ENCODE measurements at regions not wholly inside any gene's neighbourhood (a gene's known extent, or its start where the extent isn't known, plus 50 kb on each side); places are given as distances from the start of the nearest gene placed in this dataset.

- TF ChIP-seq CTCF (IDR thresholded peaks at IDR 0.05; ENCODE audit: low read depth, low read length) (no peak), EZH2phosphoT487 (IDR thresholded peaks at IDR 0.05; ENCODE audit: low read depth) (no peak)
These were observed 632.3 kb upstream of the NR2F2 start for GRCh38 chr15:95698230-95698629.

Measured in OCI-LY3 (cell line).